ENCODE measurements at regions not wholly inside any gene's neighbourhood (a gene's known extent, or its start where the extent isn't known, plus 50 kb on each side); places are given as distances from the start of the nearest gene placed in this dataset.

GRCh38 chr4:173635395-173635794 lies 105.4 kb upstream of the HAND2 start:
- TF ChIP-seq EZH2 (IDR thresholded peaks at IDR 0.05; ENCODE audit: insufficient read depth, poor library complexity, severe bottlenecking) (no peak), EZH2phosphoT487 (IDR thresholded peaks at IDR 0.05; ENCODE audit: insufficient read depth, low read depth) (no peak)

Measured in GM23248 (cell line).